ENCODE measurements at regions not wholly inside any gene's neighbourhood (a gene's known extent, or its start where the extent isn't known, plus 50 kb on each side); places are given as distances from the start of the nearest gene placed in this dataset.

DNA sequence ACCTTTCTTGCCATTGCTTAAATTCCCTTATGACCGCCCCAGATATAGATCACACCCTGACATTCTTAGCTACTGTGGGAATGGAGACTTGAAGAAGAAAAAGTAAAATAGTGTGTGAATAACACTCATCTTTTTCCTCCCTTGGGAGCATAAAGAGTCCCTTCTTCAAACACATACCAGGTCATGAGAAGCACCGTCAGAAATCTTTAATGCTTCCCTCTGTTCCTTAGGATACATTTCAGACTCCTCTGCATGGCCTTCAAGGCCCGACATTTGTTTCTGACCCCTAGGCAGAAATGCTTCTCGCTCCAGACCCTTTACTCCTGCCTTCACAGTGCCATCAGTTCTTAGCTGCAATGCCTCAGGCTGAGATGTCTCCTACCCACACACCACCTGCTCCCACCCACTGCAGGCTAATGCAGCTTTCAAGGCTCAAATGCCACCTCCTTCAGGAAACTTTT is 143.8 kb upstream of the IL12A start:
- no peak for TF ChIP-seq ASH1L (IDR thresholded peaks at IDR 0.05; ENCODE audit: borderline replicate concordance, low read depth, partially characterized antibody)
- no peak for TF ChIP-seq CHD2 (IDR thresholded peaks at IDR 0.05; ENCODE audit: low read depth, low read length)
- TF ChIP-seq, protein P1, sequence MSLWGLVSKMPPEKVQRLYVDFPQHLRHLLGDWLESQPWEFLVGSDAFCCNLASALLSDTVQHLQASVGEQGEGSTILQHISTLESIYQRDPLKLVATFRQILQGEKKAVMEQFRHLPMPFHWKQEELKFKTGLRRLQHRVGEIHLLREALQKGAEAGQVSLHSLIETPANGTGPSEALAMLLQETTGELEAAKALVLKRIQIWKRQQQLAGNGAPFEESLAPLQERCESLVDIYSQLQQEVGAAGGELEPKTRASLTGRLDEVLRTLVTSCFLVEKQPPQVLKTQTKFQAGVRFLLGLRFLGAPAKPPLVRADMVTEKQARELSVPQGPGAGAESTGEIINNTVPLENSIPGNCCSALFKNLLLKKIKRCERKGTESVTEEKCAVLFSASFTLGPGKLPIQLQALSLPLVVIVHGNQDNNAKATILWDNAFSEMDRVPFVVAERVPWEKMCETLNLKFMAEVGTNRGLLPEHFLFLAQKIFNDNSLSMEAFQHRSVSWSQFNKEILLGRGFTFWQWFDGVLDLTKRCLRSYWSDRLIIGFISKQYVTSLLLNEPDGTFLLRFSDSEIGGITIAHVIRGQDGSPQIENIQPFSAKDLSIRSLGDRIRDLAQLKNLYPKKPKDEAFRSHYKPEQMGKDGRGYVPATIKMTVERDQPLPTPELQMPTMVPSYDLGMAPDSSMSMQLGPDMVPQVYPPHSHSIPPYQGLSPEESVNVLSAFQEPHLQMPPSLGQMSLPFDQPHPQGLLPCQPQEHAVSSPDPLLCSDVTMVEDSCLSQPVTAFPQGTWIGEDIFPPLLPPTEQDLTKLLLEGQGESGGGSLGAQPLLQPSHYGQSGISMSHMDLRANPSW (CRISPR knock-in tag; IDR thresholded peaks at IDR 0.05) = no peak
- no peak for TF ChIP-seq RCOR1 (IDR thresholded peaks at IDR 0.05; ENCODE audit: borderline replicate concordance in 1 of 2, low read depth in 2 of 2, low read length in 2 of 2)
- TF ChIP-seq, protein P2, sequence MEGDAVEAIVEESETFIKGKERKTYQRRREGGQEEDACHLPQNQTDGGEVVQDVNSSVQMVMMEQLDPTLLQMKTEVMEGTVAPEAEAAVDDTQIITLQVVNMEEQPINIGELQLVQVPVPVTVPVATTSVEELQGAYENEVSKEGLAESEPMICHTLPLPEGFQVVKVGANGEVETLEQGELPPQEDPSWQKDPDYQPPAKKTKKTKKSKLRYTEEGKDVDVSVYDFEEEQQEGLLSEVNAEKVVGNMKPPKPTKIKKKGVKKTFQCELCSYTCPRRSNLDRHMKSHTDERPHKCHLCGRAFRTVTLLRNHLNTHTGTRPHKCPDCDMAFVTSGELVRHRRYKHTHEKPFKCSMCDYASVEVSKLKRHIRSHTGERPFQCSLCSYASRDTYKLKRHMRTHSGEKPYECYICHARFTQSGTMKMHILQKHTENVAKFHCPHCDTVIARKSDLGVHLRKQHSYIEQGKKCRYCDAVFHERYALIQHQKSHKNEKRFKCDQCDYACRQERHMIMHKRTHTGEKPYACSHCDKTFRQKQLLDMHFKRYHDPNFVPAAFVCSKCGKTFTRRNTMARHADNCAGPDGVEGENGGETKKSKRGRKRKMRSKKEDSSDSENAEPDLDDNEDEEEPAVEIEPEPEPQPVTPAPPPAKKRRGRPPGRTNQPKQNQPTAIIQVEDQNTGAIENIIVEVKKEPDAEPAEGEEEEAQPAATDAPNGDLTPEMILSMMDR (IDR thresholded peaks at IDR 0.05 in 2 of 3, conservative IDR thresholded peaks at IDR 0.05 in 1 of 3; ENCODE audit: insufficient read depth in 2 of 3, low read depth in 1 of 3, low read length in 3 of 3) = no peak
- TF ChIP-seq POLR2A (conservative IDR thresholded peaks at IDR 0.05) = no peak
- TF ChIP-seq ZNF274 (IDR thresholded peaks at IDR 0.05; ENCODE audit: borderline replicate concordance, low read depth, low read length) = no peak
- TF ChIP-seq ZNF165 (CRISPR knock-in tag; IDR thresholded peaks at IDR 0.05; ENCODE audit: borderline replicate concordance) = no peak
- no peak for TF ChIP-seq EZH2 (IDR thresholded peaks at IDR 0.05; ENCODE audit: borderline replicate concordance, low read depth, low read length)
- TF ChIP-seq, protein P3, sequence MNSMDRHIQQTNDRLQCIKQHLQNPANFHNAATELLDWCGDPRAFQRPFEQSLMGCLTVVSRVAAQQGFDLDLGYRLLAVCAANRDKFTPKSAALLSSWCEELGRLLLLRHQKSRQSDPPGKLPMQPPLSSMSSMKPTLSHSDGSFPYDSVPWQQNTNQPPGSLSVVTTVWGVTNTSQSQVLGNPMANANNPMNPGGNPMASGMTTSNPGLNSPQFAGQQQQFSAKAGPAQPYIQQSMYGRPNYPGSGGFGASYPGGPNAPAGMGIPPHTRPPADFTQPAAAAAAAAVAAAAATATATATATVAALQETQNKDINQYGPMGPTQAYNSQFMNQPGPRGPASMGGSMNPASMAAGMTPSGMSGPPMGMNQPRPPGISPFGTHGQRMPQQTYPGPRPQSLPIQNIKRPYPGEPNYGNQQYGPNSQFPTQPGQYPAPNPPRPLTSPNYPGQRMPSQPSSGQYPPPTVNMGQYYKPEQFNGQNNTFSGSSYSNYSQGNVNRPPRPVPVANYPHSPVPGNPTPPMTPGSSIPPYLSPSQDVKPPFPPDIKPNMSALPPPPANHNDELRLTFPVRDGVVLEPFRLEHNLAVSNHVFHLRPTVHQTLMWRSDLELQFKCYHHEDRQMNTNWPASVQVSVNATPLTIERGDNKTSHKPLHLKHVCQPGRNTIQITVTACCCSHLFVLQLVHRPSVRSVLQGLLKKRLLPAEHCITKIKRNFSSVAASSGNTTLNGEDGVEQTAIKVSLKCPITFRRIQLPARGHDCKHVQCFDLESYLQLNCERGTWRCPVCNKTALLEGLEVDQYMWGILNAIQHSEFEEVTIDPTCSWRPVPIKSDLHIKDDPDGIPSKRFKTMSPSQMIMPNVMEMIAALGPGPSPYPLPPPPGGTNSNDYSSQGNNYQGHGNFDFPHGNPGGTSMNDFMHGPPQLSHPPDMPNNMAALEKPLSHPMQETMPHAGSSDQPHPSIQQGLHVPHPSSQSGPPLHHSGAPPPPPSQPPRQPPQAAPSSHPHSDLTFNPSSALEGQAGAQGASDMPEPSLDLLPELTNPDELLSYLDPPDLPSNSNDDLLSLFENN (IDR thresholded peaks at IDR 0.05; ENCODE audit: low read depth in 2 of 2, low read length in 2 of 2) = no peak
